Osteoblast (primary cell): ENCODE measurements at regions not wholly inside any gene's neighbourhood (a gene's known extent, or its start where the extent isn't known, plus 50 kb on each side); places are given as distances from the start of the nearest gene placed in this dataset.

Source experiments
- DNase-seq: peaks from one replicate; pipeline ENCODE4 v3.0.0; 2011; ENCODE audit warnings: low spot score, mixed read lengths; ENCODE audit not compliant: insufficient read length; ENCODE audit errors: missing footprints
- H2AFZ ChIP-seq: 2 replicates; pipeline ENCODE4 v1.6.0; 2011; ENCODE audit warnings: mild to moderate bottlenecking, low read length
- H3K27ac ChIP-seq: 2 replicates; pipeline ENCODE4 v1.5.1; 2011; ENCODE audit warnings: mild to moderate bottlenecking, low read depth, low read length, moderate library complexity
- H3K27me3 ChIP-seq: 2 replicates; pipeline ENCODE4 v1.6.0; 2012; ENCODE audit warnings: mild to moderate bottlenecking, control low read depth, inconsistent platforms, low read length, moderate library complexity; ENCODE audit not compliant: insufficient read depth
- H3K36me3 ChIP-seq: 2 replicates; pipeline ENCODE4 v1.5.1; 2011; ENCODE audit warnings: mild to moderate bottlenecking, low read length, control low read depth, moderate library complexity; ENCODE audit not compliant: insufficient read depth
- H3K4me1 ChIP-seq: 2 replicates; pipeline ENCODE4 v1.5.1; 2011; ENCODE audit warnings: mild to moderate bottlenecking, low read length, control low read depth, moderate library complexity; ENCODE audit not compliant: insufficient read depth
- H3K4me2 ChIP-seq: 2 replicates; pipeline ENCODE4 v1.6.0; 2011; ENCODE audit warnings: mild to moderate bottlenecking, low read length; ENCODE audit not compliant: insufficient read depth
- H3K4me3 ChIP-seq: fragments of 200-600 bp; sonication (generic); 3 replicates; pipeline ENCODE4 v1.5.1; 2012; ENCODE audit warnings: mild to moderate bottlenecking, low read length, inconsistent platforms; ENCODE audit not compliant: insufficient read depth
- H3K79me2 ChIP-seq: 2 replicates; pipeline ENCODE4 v1.6.0; 2012; ENCODE audit warnings: mild to moderate bottlenecking, low read length, control low read depth, inconsistent platforms; ENCODE audit not compliant: insufficient read depth
- H3K9me3 ChIP-seq: 2 replicates; pipeline ENCODE4 v1.5.1; 2011; ENCODE audit warnings: low read depth, low read length, control low read depth
- H4K20me1 ChIP-seq: 2 replicates; pipeline ENCODE4 v1.6.0; 2012; ENCODE audit warnings: mild to moderate bottlenecking, low read length, control low read depth; ENCODE audit not compliant: insufficient read depth
- CTCF ChIP-seq: IDR thresholded peaks from 2 replicates; pipeline ENCODE4 v1.5.1; 2011; ENCODE audit warnings: mild to moderate bottlenecking, low read depth, low read length, moderate library complexity; ENCODE audit errors: extremely low read depth

- peaks cover 5% of the 10 kb centered on the region for H3K9me3 ChIP-seq
- no peaks in the 10 kb centered on the region for H3K27me3 ChIP-seq
- H3K27ac ChIP-seq = no peak overlapping the region
- no peak overlapping the region for H3K4me2 ChIP-seq
- H3K79me2 ChIP-seq = no peaks in the 10 kb centered on the region
- no peak overlapping the region for H3K4me3 ChIP-seq
- H4K20me1 ChIP-seq = no peaks in the 10 kb centered on the region
- no peaks in the 10 kb centered on the region for H3K36me3 ChIP-seq
- DNase-seq = no peak
- TF ChIP-seq CTCF = no peak
- H3K4me1 ChIP-seq = no peaks in the 10 kb centered on the region
- H2AFZ ChIP-seq = no peak overlapping the region
Measured at GRCh38 chr7:57364933-57365710, 84.9 kb upstream of the ZNF716 start.

GRCh38 chr7:57367171-57367570 is 82.8 kb upstream of the ZNF716 start:
- no peaks in the 10 kb centered on the region for H3K27me3 ChIP-seq
- no peaks in the 10 kb centered on the region for H3K4me1 ChIP-seq
- H4K20me1 ChIP-seq = no peaks in the 10 kb centered on the region
- H2AFZ ChIP-seq = no peak overlapping the region
- no peak overlapping the region for H3K4me3 ChIP-seq
- H3K79me2 ChIP-seq = no peaks in the 10 kb centered on the region
- no peaks in the 10 kb centered on the region for H3K36me3 ChIP-seq
- no peak overlapping the region for H3K27ac ChIP-seq
- H3K9me3 ChIP-seq = peaks cover 5% of the 10 kb centered on the region
- no peak overlapping the region for H3K4me2 ChIP-seq
- DNase-seq = no peak
- TF ChIP-seq CTCF = no peak

GRCh38 chr7:57370066-57370738 is 79.8 kb upstream of the ZNF716 start:
- no peaks in the 10 kb centered on the region for H3K27me3 ChIP-seq

More at GRCh38 chr7:57370066-57370738, 79.8 kb upstream of the ZNF716 start:
- Histone ChIP-seq H3K9me3 (peaks cover 5% of the 10 kb centered on the region), H3K79me2 (no peaks in the 10 kb centered on the region), H3K4me2 (no peak overlapping the region), H3K4me3 (no peak overlapping the region), H4K20me1 (no peaks in the 10 kb centered on the region), H3K4me1 (no peaks in the 10 kb centered on the region), H3K36me3 (no peaks in the 10 kb centered on the region), H3K27ac (no peak overlapping the region), H2AFZ (no peak overlapping the region)
- no peak for TF ChIP-seq CTCF
- no peak for DNase-seq
